ENCODE measurements at regions not wholly inside any gene's neighbourhood (a gene's known extent, or its start where the extent isn't known, plus 50 kb on each side); places are given as distances from the start of the nearest gene placed in this dataset.

DNA sequence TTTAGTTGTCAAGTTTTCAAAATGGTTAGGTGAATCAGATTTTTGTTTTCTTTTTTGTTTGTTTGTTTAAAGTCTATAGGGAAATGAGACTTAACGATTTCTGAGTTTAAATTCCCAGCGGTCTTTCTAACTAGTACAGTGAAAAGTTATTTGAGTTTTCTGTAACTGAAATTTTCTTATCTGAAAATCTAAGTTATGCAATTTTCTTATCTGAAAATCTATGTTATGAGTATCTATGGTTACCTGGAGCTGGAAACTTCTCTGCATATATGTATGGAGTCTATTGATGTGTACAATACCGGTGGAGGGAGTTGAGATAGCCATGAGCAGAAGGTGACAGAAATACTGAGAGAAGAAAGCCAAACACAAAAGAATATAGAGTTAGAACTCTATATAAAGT lies 102.6 kb downstream of the MANEA start:
- H3K9me3 Mint-ChIP-seq: no peaks in the 10 kb centered on the region
- no peaks in the 10 kb centered on the region for H3K4me1 Mint-ChIP-seq (ENCODE audit: low read depth)
- no peak overlapping the region for H3K27ac Mint-ChIP-seq
- ChIA-PET POLR2A (no interaction called here), CTCF (no interaction called here)
- Histone ChIP-seq H3K36me3 (ENCODE audit: insufficient read depth, low read length) (no peaks in the 10 kb centered on the region), H3K4me1 (ENCODE audit: insufficient read depth, low read length) (no peaks in the 10 kb centered on the region), H3K4me3 (ENCODE audit: low read length) (no peak overlapping the region), H3K27me3 (ENCODE audit: control insufficient read depth in 1 of 2, insufficient read depth in 2 of 2, low read length in 2 of 2) (no peaks in the 10 kb centered on the region), H3K27ac (ENCODE audit: low read depth in 1 of 2, low read length in 2 of 2) (no peak overlapping the region), H3K9me3 (ENCODE audit: control insufficient read depth in 1 of 2, insufficient read depth in 1 of 2, low read length in 2 of 2) (no peaks in the 10 kb centered on the region)
- no peak overlapping the region for H3K4me3 Mint-ChIP-seq
- ATAC-seq (ENCODE audit: poor library complexity) (no peak), DNase-seq (no peak)
- TF ChIP-seq, protein P1, sequence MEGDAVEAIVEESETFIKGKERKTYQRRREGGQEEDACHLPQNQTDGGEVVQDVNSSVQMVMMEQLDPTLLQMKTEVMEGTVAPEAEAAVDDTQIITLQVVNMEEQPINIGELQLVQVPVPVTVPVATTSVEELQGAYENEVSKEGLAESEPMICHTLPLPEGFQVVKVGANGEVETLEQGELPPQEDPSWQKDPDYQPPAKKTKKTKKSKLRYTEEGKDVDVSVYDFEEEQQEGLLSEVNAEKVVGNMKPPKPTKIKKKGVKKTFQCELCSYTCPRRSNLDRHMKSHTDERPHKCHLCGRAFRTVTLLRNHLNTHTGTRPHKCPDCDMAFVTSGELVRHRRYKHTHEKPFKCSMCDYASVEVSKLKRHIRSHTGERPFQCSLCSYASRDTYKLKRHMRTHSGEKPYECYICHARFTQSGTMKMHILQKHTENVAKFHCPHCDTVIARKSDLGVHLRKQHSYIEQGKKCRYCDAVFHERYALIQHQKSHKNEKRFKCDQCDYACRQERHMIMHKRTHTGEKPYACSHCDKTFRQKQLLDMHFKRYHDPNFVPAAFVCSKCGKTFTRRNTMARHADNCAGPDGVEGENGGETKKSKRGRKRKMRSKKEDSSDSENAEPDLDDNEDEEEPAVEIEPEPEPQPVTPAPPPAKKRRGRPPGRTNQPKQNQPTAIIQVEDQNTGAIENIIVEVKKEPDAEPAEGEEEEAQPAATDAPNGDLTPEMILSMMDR (IDR thresholded peaks at IDR 0.05): no peak
- no peaks in the 10 kb centered on the region for H3K36me3 Mint-ChIP-seq (ENCODE audit: low read depth)
- peaks cover 5% of the 10 kb centered on the region for H3K27me3 Mint-ChIP-seq
- intact Hi-C loops (cut with DNase I, micrococcal nuclease): loop anchor here in 1 of 2 experiments (10.0 kb wide), 1 partner anchor 245 kb away; no protein-coding TSS in a partner anchor

DNA sequence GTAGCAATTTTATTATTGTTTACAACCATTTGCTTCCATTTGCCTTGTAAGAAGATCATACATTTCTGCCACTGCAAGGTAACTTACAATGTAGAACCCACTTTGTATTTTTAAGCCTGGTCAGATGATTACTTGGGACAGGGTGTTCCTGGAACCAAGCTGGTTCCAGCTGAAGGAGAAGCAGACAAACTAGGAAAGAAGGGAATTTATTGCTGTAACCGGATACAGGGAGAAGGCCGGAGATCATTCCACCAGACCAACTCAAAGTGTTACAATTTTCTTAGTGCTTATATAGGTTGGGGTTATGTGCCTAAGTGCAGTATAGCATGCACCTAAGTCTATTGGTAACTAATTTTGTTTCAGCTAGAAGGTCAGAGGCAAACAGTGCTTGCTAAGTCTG lies 104.4 kb downstream of the MANEA start:
- H3K4me1 Mint-ChIP-seq (ENCODE audit: low read depth): no peaks in the 10 kb centered on the region
- no peaks in the 10 kb centered on the region for H3K9me3 Mint-ChIP-seq
- H3K27me3 Mint-ChIP-seq: peaks cover 5% of the 10 kb centered on the region
- DNase-seq (no peak), ATAC-seq (ENCODE audit: poor library complexity) (no peak)
- ChIA-PET CTCF (no interaction called here), POLR2A (no interaction called here)
- H3K27me3 ChIP-seq (ENCODE audit: control insufficient read depth in 1 of 2, insufficient read depth in 2 of 2, low read length in 2 of 2): no peaks in the 10 kb centered on the region
- H3K4me3 Mint-ChIP-seq: no peak overlapping the region
- H3K4me3 ChIP-seq (ENCODE audit: low read length): no peak overlapping the region
- H3K27ac ChIP-seq (ENCODE audit: low read depth in 1 of 2, low read length in 2 of 2): no peak overlapping the region
- H3K9me3 ChIP-seq (ENCODE audit: control insufficient read depth in 1 of 2, insufficient read depth in 1 of 2, low read length in 2 of 2): no peaks in the 10 kb centered on the region
- H3K36me3 ChIP-seq (ENCODE audit: insufficient read depth, low read length): no peaks in the 10 kb centered on the region
- intact Hi-C loops (cut with DNase I, micrococcal nuclease): loop anchor here in 1 of 2 experiments (10.0 kb wide), 1 partner anchor 247 kb away; no protein-coding TSS in a partner anchor
- TF ChIP-seq, protein P1 (IDR thresholded peaks at IDR 0.05): no peak
- H3K36me3 Mint-ChIP-seq (ENCODE audit: low read depth): no peaks in the 10 kb centered on the region
- no peaks in the 10 kb centered on the region for H3K4me1 ChIP-seq (ENCODE audit: insufficient read depth, low read length)
- H3K27ac Mint-ChIP-seq: no peak overlapping the region

DNA sequence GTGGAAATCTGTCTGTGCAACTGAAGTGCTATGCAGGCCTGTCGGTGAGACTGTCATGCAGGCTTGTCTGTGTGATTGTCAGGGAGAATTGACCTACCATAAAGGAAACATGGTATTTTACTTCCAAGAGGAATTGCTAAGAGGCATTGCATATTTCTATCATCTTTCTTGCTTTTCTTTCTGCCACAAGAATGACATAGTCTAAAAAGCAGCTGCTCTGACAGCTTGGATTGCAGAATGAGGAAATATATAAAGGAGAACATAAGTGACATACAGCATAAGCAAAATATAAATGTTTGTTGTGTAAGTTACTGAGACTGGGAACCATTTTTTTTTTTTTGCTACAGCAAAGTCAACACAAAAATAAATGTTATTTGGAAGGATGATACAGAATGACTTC lies 105.1 kb downstream of the MANEA start:
- POLR2A ChIA-PET: no interaction called here
- ATAC-seq (ENCODE audit: poor library complexity) (no peak), DNase-seq (no peak)
- Mint-ChIP-seq H3K4me1 (ENCODE audit: low read depth) (no peaks in the 10 kb centered on the region), H3K27me3 (peaks cover 5% of the 10 kb centered on the region), H3K36me3 (ENCODE audit: low read depth) (no peaks in the 10 kb centered on the region), H3K27ac (no peak overlapping the region), H3K4me3 (no peak overlapping the region), H3K9me3 (no peaks in the 10 kb centered on the region)
- Histone ChIP-seq H3K9me3 (ENCODE audit: control insufficient read depth in 1 of 2, insufficient read depth in 1 of 2, low read length in 2 of 2) (no peaks in the 10 kb centered on the region), H3K27me3 (ENCODE audit: control insufficient read depth in 1 of 2, insufficient read depth in 2 of 2, low read length in 2 of 2) (no peaks in the 10 kb centered on the region), H3K4me3 (ENCODE audit: low read length) (no peak overlapping the region), H3K27ac (ENCODE audit: low read depth in 1 of 2, low read length in 2 of 2) (no peak overlapping the region), H3K4me1 (ENCODE audit: insufficient read depth, low read length) (no peaks in the 10 kb centered on the region), H3K36me3 (ENCODE audit: insufficient read depth, low read length) (no peaks in the 10 kb centered on the region)
- intact Hi-C loops (cut with DNase I, micrococcal nuclease): loop anchor here in 1 of 2 experiments (10.0 kb wide), 1 partner anchor 248 kb away; no protein-coding TSS in a partner anchor
- TF ChIP-seq, protein P1 (IDR thresholded peaks at IDR 0.05): no peak
- CTCF ChIA-PET: no interaction called here
